Stromal cell of bone marrow (primary cell): ENCODE measurements at regions not wholly inside any gene's neighbourhood (a gene's known extent, or its start where the extent isn't known, plus 50 kb on each side); places are given as distances from the start of the nearest gene placed in this dataset.
A peak's percentile ranks its signal among the peaks of the same experiment; 100 is the strongest.
"Not testable (repeated sequence)": the region's sequence is repeated elsewhere in the genome, so short reads cannot be mapped to it uniquely, and the experiment has no call there.

Source experiments
- DNase-seq: peaks from one replicate; pipeline ENCODE4 v3.0.0-alpha.2; 2012; ENCODE audit warnings: low read depth

GRCh38 chr7:98728555-98728954 is 111.5 kb downstream of the NPTX2 start:
- no peak for DNase-seq

- DNase-seq: no peak
Measured at GRCh38 chr7:98729121-98729520, 112.0 kb downstream of the NPTX2 start.

- DNase-seq: no peak
Measured at GRCh38 chr7:98730326-98730725, 113.2 kb downstream of the NPTX2 start.

DNA sequence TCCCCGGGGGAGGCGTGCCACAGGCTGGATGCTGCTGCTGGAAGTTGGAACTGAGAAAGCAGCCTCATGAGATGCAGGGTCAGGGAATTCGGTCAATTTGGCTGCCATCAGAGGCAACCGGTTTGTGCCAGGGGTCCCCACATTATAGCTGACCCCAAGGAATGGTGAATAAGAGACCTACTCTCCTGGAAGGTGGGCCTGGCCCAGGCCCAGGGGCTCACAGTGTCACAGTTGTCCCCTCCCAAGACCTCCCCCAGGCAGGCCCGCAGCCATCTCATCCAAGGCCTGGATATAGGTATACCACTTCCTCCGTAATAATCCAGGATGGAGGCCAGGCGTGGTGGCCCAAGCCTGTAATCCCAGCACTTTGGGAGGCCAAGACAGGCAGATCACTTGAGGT is 114.6 kb downstream of the NPTX2 start:
- no peak for DNase-seq

GRCh38 chr7:98733036-98733435 is 116.0 kb downstream of the NPTX2 start:
- no peak for DNase-seq

DNA sequence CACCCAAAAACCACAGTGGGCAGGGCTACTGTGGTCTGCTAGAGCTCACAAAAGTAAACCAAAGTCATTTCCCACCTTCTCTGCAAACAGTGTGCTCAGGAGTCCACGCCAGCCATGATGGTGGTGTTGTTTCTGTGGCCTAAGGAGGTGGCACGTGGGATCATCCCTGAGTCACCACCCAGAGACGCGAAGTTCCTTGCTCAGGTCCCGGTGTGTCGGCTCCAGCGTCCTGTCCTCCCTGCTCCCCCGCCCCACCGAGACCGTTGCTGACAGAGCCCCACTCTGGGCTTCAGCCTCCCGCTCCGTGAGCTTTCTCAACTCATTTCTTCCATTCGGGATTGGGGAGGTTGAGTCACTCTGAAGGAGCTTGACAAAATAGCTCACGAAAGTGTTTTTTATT is 118.7 kb downstream of the NPTX2 start:
- no peak for DNase-seq

DNA sequence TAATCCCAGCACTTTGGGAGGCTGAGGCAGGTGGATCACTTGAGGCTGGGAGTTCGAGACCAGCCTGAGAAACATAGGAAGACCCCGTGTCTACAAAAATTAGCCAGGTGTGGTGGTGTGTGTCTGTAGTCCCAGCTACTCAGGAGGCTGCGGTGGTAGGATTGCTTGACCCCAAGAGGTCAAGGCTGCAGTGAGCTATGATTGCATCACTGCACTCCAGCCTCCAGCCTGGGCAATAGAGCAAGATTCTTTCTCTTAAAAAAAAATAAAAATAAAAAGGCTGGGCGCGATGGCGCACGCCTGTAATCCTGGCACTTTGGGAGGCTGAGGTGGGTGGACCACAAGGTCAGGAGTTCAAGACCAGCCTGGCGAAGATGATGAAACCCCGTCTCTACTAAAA is 119.4 kb downstream of the NPTX2 start:
- DNase-seq: not testable (repeated sequence)

- no peak for DNase-seq
Measured at GRCh38 chr7:98737176-98737575, 120.1 kb downstream of the NPTX2 start.

- no peak for DNase-seq
Measured at GRCh38 chr7:98740643-98741042, 123.6 kb downstream of the NPTX2 start.

DNA sequence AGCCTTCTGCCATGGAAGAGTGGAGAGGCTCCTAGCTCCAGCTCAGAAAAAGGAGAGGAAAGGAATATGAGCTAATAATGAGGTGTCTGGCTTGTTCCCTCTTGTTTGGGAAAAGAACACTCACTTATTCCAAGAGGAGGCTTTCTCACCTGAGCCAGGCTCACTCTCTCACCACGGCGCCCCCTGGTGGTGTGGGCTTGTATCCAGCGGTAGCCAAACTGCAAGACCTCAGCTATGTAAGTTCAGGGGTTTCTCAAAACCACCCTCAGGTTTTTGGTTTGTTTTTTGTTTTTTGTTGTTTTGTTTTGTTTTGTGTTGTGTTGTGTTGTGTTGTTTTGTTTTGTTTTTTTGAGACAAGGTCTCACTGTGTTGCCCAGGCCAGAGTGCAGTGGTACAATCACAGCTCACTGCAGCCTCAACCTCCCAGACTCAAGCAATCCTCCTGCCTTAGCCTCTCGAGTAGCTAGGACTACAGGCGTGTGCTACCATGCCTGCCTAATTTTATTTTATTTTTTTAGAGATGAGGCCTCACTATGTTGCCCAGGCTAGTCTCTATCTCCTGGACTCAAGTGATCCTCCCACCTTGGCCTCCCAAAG is 124.0 kb downstream of the TMEM130 start:
- DNase-seq: peak; percentile 18

DNA sequence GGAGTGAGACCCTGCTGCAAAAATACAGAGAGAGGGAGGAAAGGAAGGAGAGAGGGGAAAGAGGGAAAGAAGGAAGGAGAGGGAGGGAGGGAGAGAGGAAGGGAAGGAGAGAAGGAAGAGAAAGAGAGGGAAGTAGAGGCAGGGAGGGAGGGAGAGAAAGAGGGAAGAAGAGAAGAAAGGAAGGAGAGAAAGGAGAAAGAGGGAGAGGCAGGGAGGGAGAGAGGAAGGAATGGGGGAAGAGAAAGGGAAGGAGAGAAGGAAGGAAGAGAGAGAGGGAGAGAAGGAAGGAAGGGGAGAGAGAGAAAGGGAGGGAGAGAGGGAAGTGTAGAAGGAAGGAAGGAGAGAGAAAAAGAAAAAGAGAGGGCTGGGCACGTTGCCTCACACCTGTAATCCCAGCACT is 121.7 kb downstream of the TMEM130 start:
- DNase-seq: no peak

DNA sequence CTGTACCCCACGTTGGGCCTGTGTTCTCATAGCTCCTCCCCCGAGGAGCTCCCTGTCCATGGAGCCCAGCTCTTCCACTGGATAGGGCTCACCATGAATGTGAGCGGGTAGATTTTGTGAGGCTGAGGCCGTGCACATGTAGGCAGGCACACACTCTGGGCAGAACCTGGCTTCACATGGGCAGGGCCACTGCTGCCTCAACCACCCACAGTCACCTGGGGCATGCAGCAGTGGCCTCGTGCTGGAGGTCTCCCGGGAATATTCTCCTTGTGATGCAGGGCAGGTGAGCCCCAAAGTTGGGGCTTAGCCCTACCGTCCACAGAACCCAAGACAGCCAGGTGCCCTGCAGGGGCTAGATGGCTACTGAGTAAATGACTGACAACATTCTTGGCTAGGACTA is 116.6 kb downstream of the TMEM130 start:
- no peak for DNase-seq

- no peak for DNase-seq
Measured at GRCh38 chr7:98753989-98754479, 115.8 kb downstream of the TMEM130 start.

- no peak for DNase-seq
Measured at GRCh38 chr7:98755138-98755898, 114.5 kb downstream of the TMEM130 start.

DNA sequence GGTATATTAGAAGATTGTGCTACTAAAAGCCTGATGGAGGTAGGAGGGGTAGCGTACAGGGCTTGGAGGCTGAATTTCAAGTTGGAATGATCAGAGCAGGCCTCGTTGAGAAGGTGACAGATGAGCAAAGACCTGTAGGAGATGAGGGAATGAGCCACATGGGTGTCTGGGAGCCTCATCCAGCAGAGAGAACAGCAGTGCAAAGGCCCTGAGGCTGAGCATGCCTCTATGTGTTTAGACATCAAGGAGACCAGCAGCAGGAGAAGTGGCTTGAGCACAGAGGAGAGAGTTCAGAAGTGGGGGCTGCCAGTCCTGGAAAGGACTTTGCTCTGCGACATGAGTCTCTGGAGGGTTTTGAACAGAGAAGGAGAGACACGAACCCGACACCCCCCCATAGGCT is 111.7 kb downstream of the TMEM130 start:
- DNase-seq: no peak

- DNase-seq: peak; percentile 70
Measured at GRCh38 chr7:98760201-98760651, 109.6 kb downstream of the TMEM130 start.

DNA sequence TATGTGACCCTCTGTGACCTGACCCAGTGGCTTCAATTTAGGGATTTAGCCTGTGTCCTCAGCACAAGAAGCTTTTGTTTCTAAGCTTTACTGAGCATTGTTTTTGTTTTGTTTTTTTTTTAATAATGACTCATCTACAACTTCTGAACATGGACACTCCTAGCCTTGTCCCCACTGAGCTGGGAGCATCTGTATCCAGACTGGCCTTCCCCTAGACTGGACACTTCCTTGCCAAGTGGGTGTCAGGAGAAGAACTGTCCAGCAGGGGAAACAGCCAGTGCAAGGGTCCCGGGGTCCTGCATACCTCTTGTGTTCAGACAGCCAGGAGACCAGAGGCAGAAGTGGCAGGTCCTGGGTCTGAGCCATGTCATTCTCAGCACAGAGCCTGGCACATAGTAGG is 108.6 kb downstream of the TMEM130 start:
- no peak for DNase-seq

DNA sequence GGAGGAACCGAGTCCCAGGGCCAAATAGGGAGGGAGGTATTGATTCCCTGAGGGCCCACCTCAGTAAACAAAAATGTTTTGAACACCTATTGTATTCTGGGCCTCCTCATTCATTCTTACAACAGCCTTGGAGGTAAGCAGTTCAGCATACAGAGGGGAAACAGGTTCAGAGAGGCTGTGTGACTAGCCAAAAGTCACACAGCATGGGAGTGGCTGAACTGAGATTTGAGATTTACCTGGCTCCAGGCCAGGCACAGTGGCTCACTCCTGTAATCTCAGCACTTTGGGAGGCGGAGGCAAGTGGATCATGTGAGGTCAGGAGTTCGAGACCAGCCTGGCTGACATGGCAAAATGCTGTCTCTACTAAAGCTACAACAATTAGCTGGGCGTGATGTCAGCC is 107.2 kb downstream of the TMEM130 start:
- no peak for DNase-seq

DNA sequence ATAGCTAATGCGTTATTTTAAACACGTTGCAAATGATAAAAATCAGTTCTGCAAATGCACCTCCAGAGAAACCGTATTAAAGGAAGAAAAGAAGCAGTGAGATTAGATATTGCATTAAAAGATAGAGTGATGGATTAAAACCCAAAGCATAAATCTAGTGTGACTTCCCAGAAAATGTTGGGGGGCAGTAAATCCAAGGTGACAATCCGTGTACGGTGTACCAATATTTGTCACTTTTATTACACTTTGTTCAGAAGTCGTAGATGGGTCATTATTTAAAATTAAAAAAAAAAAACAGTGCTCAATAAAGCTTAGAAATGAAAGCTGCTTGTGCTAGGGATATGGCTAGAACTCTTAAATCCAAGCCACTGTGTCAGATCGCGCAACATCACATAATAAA is 106.4 kb downstream of the TMEM130 start:
- DNase-seq: no peak

DNA sequence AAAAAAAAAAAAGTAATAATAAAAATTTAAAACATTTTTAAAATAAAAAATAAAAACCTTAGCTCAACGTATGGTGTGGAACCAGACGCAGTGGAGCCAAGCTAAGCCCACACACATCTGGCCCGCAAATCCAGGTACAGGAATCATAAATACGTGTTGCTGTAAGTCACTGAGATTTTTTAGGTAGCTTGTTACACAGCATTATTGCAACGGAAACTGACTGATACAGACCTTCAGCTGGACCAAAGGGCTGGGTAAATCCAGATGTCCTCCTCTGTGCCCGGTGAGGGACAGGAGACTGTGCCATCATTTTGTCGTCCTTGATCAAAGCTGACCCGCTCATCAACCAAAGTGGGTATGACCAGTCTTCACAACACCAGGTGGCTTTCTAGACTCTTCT is 104.9 kb downstream of the TMEM130 start:
- no peak for DNase-seq

DNA sequence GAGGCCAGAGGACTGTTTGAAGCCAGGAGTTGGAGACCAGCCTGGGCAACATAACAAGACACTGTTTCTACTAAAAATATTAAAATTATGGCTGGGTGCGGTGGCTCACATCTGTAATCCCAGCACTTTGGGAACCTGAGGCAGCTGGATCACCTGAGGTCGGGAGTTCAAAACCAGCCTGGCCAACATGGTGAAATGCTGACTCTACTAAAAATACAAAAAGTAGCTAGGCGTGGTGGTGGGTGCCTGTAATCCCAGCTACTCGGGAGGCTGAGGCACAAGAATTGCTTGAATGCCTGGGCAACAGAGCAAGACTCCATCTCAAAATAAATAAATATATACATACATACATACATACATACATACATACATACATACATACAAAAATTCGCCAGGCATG is 99.7 kb downstream of the TMEM130 start:
- not testable (repeated sequence) for DNase-seq

GRCh38 chr7:98771519-98771918 is 98.3 kb downstream of the TMEM130 start:
- DNase-seq: peak; percentile 53

DNA sequence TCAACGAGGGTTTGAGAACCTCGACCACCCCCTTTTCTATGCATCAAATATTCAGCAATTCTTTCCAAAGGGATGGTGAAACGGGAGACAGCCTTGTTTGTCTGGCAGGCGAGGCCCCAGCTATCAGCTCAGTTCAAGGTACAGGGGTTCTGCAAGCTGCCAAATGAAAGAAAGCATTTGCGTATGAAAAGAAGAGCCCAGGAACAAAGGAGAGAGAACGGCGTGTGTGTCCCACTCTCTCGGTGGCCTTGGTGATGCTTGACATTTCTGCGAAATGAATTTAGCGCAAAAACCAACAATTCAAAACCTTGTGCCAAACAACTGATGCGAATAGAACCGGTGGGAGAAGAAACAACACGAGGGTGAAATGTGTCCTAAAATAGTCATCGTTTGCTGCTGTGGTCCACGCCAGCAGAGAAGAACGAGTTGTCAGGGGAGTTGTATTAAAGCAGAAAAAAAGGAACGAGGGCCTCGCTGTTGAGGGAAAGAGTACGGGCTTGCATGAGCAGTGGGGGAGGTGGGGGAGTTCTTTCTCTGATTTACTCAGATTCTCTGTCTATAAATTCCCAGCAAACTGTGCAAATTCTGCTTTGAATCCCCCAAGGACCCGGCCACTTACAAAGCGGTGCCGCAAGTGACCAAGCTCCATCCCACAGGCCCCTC is 97.7 kb downstream of the TMEM130 start:
- DNase-seq: no peak
